Fibroblast of lung (primary cell): ENCODE measurements at regions not wholly inside any gene's neighbourhood (a gene's known extent, or its start where the extent isn't known, plus 50 kb on each side); places are given as distances from the start of the nearest gene placed in this dataset.

Experiments
- DNase-seq, 2 donors: peaks; one replicate each; pipeline versions ENCODE4 v3.0.0 to v3.0.0-alpha.2; 2010; ENCODE audit warnings: low read depth in 2 of 2
- H2AFZ ChIP-seq: 2 replicates; pipeline ENCODE4 v1.5.1; 2012; ENCODE audit warnings: low read length, control low read depth, inconsistent platforms
- H3K27ac ChIP-seq: 2 replicates; pipeline ENCODE4 v1.5.1; 2011; ENCODE audit warnings: low read length, control low read depth; ENCODE audit not compliant: insufficient read depth
- H3K27me3 ChIP-seq: 2 replicates; pipeline ENCODE4 v1.5.1; 2011; ENCODE audit warnings: mild to moderate bottlenecking, low read length; ENCODE audit not compliant: control insufficient read depth, insufficient read depth
- H3K36me3 ChIP-seq: 2 replicates; pipeline ENCODE4 v1.5.1; 2011; ENCODE audit warnings: low read length; ENCODE audit not compliant: control insufficient read depth, insufficient read depth
- H3K4me1 ChIP-seq: 2 replicates; pipeline ENCODE4 v1.5.1; 2011; ENCODE audit warnings: low read length; ENCODE audit not compliant: control insufficient read depth, insufficient read depth; ENCODE audit errors: extremely low read depth
- H3K4me2 ChIP-seq: 2 replicates; pipeline ENCODE4 v1.5.1; 2011; ENCODE audit warnings: low read length, control low read depth; ENCODE audit not compliant: insufficient read depth; ENCODE audit errors: extremely low read depth
- H3K4me3 ChIP-seq, 4 experiments: fragments of 200-600 bp in 1 of 4; sonication (generic) in 1 of 4; replicated peaks in 1 of 4; 2 replicates each; pipeline ENCODE4 v1.5.1; 2011 to 2016; ENCODE audit warnings: low read length in 4 of 4, low read depth in 3 of 4, mild to moderate bottlenecking in 3 of 4, control low read depth in 2 of 4, inconsistent platforms in 1 of 4, mixed read lengths in 1 of 4; ENCODE audit not compliant: insufficient read depth in 1 of 4; ENCODE audit errors: control extremely low read depth in 1 of 4
- H3K79me2 ChIP-seq: 2 replicates; pipeline ENCODE4 v1.5.1; 2012; ENCODE audit warnings: mild to moderate bottlenecking, low read length, inconsistent platforms; ENCODE audit not compliant: control insufficient read depth, insufficient read depth
- H3K9ac ChIP-seq: 2 replicates; pipeline ENCODE4 v1.5.1; 2011; ENCODE audit warnings: mild to moderate bottlenecking, low read length, control low read depth; ENCODE audit not compliant: insufficient read depth
- H3K9me3 ChIP-seq: 2 replicates; pipeline ENCODE4 v1.5.1; 2012; ENCODE audit warnings: low read depth, low read length; ENCODE audit not compliant: control insufficient read depth, insufficient read depth
- H4K20me1 ChIP-seq: 2 replicates; pipeline ENCODE4 v1.5.1; 2011; ENCODE audit warnings: low read length; ENCODE audit not compliant: control insufficient read depth, insufficient read depth; ENCODE audit errors: extremely low read depth
- CTCF ChIP-seq, 2 donors: IDR thresholded peaks in 1 of 2; conservative IDR thresholded peaks in 1 of 2; 1 replicate in 1 of 2; 2 replicates in 1 of 2; pipeline ENCODE4 v1.5.1; 2011 to 2012; ENCODE audit warnings: low read length in 2 of 2, control low read depth in 1 of 2, inconsistent platforms in 1 of 2, low read depth in 1 of 2, mild to moderate bottlenecking in 1 of 2
- EZH2 ChIP-seq: IDR thresholded peaks from 2 replicates; pipeline ENCODE4 v1.5.1; 2012; ENCODE audit warnings: low read length, control low read depth, mild to moderate bottlenecking; ENCODE audit errors: missing control alignments

- no peak overlapping the region for H3K4me3 ChIP-seq
- DNase-seq: no peak
- H2AFZ ChIP-seq: no peak overlapping the region
- H3K27ac ChIP-seq: no peak overlapping the region
- no peak for TF ChIP-seq CTCF (conservative IDR thresholded peaks at IDR 0.05 in 1 of 2, IDR thresholded peaks at IDR 0.05 in 1 of 2; ENCODE audit: low read depth in 1 of 2, low read length in 2 of 2)
- TF ChIP-seq EZH2: no peak
- H3K27me3 ChIP-seq: no peaks in the 10 kb centered on the region
- no peak overlapping the region for H3K4me2 ChIP-seq
- H3K4me1 ChIP-seq: no peaks in the 10 kb centered on the region
- no peak overlapping the region for H3K9ac ChIP-seq
- no peaks in the 10 kb centered on the region for H3K79me2 ChIP-seq
- H4K20me1 ChIP-seq: no peaks in the 10 kb centered on the region
- no peaks in the 10 kb centered on the region for H3K9me3 ChIP-seq
- H3K36me3 ChIP-seq: no peaks in the 10 kb centered on the region
Observed at GRCh38 chr18:37975446-37975845, 409.8 kb upstream of the CELF4 start.

GRCh38 chr18:37967261-37967660, 401.7 kb upstream of the CELF4 start:
- Histone ChIP-seq H3K9ac (no peak overlapping the region), H3K79me2 (no peaks in the 10 kb centered on the region), H3K9me3 (no peaks in the 10 kb centered on the region), H3K4me2 (no peak overlapping the region), H3K36me3 (no peaks in the 10 kb centered on the region), H3K27ac (no peak overlapping the region), H3K27me3 (no peaks in the 10 kb centered on the region), H3K4me3 (no peak overlapping the region), H4K20me1 (no peaks in the 10 kb centered on the region), H3K4me1 (no peaks in the 10 kb centered on the region), H2AFZ (no peak overlapping the region)
- TF ChIP-seq EZH2 (no peak), CTCF (conservative IDR thresholded peaks at IDR 0.05 in 1 of 2, IDR thresholded peaks at IDR 0.05 in 1 of 2; ENCODE audit: low read depth in 1 of 2, low read length in 2 of 2) (no peak)
- no peak for DNase-seq

- no peak for DNase-seq
- no peak overlapping the region for H3K9ac ChIP-seq
- no peak overlapping the region for H3K27ac ChIP-seq
- H3K9me3 ChIP-seq: no peaks in the 10 kb centered on the region
- H3K4me1 ChIP-seq: no peaks in the 10 kb centered on the region
- H3K27me3 ChIP-seq: no peaks in the 10 kb centered on the region
- no peaks in the 10 kb centered on the region for H3K36me3 ChIP-seq
- no peaks in the 10 kb centered on the region for H3K79me2 ChIP-seq
- no peak overlapping the region for H3K4me3 ChIP-seq
- no peak overlapping the region for H2AFZ ChIP-seq
- no peaks in the 10 kb centered on the region for H4K20me1 ChIP-seq
- H3K4me2 ChIP-seq: no peak overlapping the region
- no peak for TF ChIP-seq EZH2
- TF ChIP-seq CTCF (conservative IDR thresholded peaks at IDR 0.05 in 1 of 2, IDR thresholded peaks at IDR 0.05 in 1 of 2; ENCODE audit: low read depth in 1 of 2, low read length in 2 of 2): no peak
Observed at GRCh38 chr18:37965572-37965970, 400.0 kb upstream of the CELF4 start.
